Aorta (tissue), 5 donors: ENCODE measurements at regions not wholly inside any gene's neighbourhood (a gene's known extent, or its start where the extent isn't known, plus 50 kb on each side); places are given as distances from the start of the nearest gene placed in this dataset.
"Not testable (repeated sequence)": the region's sequence is repeated elsewhere in the genome, so short reads cannot be mapped to it uniquely, and the experiment has no call there.

Source experiments
- ATAC-seq: fragments of 200-7000 bp; cut with Tn5 transposase; one replicate; pipeline ENCODE4 v1.9.1; 2022; ENCODE audit warnings: moderate library complexity; ENCODE audit not compliant: low FRiP score
- DNase-seq, 2 donors: peaks; one replicate each; pipeline ENCODE4 v3.0.0-alpha.2; 2020
- H3K27ac ChIP-seq, 2 donors: one replicate each; pipeline ENCODE4 v1.5.1; 2013; ENCODE audit warnings: low read length in 2 of 2, mild to moderate bottlenecking in 2 of 2, moderate library complexity in 2 of 2, control low read depth in 1 of 2, inconsistent platforms in 1 of 2, low read depth in 1 of 2
- H3K27me3 ChIP-seq, 2 donors: one replicate each; pipeline ENCODE4 v1.6.1; 2013; ENCODE audit warnings: control low read depth in 1 of 2, low read length in 1 of 2, mild to moderate bottlenecking in 1 of 2, moderate library complexity in 1 of 2; ENCODE audit not compliant: insufficient read depth in 2 of 2, control insufficient read depth in 1 of 2
- H3K36me3 ChIP-seq, 2 donors: one replicate each; pipeline ENCODE4 v1.6.1; 2013; ENCODE audit warnings: control low read depth in 1 of 2, low read length in 1 of 2, mild to moderate bottlenecking in 1 of 2; ENCODE audit not compliant: insufficient read depth in 2 of 2, control insufficient read depth in 1 of 2
- H3K4me1 ChIP-seq, 2 donors: one replicate each; pipeline ENCODE4 v1.6.1; 2013; ENCODE audit warnings: low read length in 2 of 2, control low read depth in 1 of 2, mild to moderate bottlenecking in 1 of 2, moderate library complexity in 1 of 2; ENCODE audit not compliant: insufficient read depth in 2 of 2, control insufficient read depth in 1 of 2
- H3K4me3 ChIP-seq, 2 donors: one replicate each; pipeline ENCODE4 v1.5.1; 2013; ENCODE audit warnings: low read length in 2 of 2, control low read depth in 1 of 2, mild to moderate bottlenecking in 1 of 2
- H3K9me3 ChIP-seq: one replicate; pipeline ENCODE4 v1.6.1; 2013; ENCODE audit warnings: mild to moderate bottlenecking, low read length; ENCODE audit not compliant: control insufficient read depth
- WGBS, 2 donors: extraction: QIAGEN DNeasy Blood & Tissue Kit; methylation state at CpG; one replicate each; pipeline ENCODE4 v1.1.7; 2013; 5-methylcytosine and 5-hydroxymethylcytosine counted together
- intact Hi-C, 2 donors: fragments of 100-400 bp; cut with DNase I; formaldehyde crosslinking; loops; one replicate each; pipeline versions ENCODE4 v1.14.2 to v1.15.0; 2022
- donor health status: healthy with polysubstance abuse.
- donor health status: Bipolar disorder and iron deficiency.
- donor health status: DM: no; HTN: no; CAD: no.
- donor health status: DM: no; HTN: no; CAD: no.
- donor health status: DM: yes; HTN: yes; CAD: no.

GRCh38 chr7:52615021-52615695, 420.3 kb upstream of the POM121L12 start:
- H3K9me3 ChIP-seq, result peaks cover 2% of the 10 kb centered on the region
- no peak overlapping the region for H3K4me3 ChIP-seq
- WGBS, 2 donors, result 58 to 80% methylated on average over 2 of the region's 2 CpGs
- ATAC-seq (no peak), DNase-seq (no peak)
- no peaks in the 10 kb centered on the region for H3K36me3 ChIP-seq
- no peaks in the 10 kb centered on the region for H3K4me1 ChIP-seq
- no peak overlapping the region for H3K27ac ChIP-seq
- intact Hi-C loops, result no loop called here
- H3K27me3 ChIP-seq, result no peaks in the 10 kb centered on the region

- no peak overlapping the region for H3K4me3 ChIP-seq
- H3K4me1 ChIP-seq, result no peaks in the 10 kb centered on the region
- H3K36me3 ChIP-seq, result no peaks in the 10 kb centered on the region
- no peaks in the 10 kb centered on the region for H3K27me3 ChIP-seq
- ATAC-seq (no peak), DNase-seq (no peak)
- peaks cover 4% of the 10 kb centered on the region for H3K9me3 ChIP-seq
- intact Hi-C loops, result no loop called here
- 91 to 95% methylated on average over 6 of the region's 6 CpGs for WGBS, 2 donors
- no peak overlapping the region for H3K27ac ChIP-seq
These were observed 425.9 kb upstream of the POM121L12 start for GRCh38 chr7:52609511-52609910.

GRCh38 chr7:52592698-52593097, 442.7 kb upstream of the POM121L12 start:
- Histone ChIP-seq H3K4me3 (no peak overlapping the region), H3K4me1 (no peaks in the 10 kb centered on the region), H3K9me3 (no peaks in the 10 kb centered on the region), H3K27ac (no peak overlapping the region), H3K27me3 (no peaks in the 10 kb centered on the region), H3K36me3 (no peaks in the 10 kb centered on the region)
- DNase-seq (no peak), ATAC-seq (no peak)
- WGBS, 2 donors, result 64 to 66% methylated on average over 3 of the region's 3 CpGs
- intact Hi-C loops, result no loop called here

- no peak for ATAC-seq
- H3K27me3 ChIP-seq, result no peaks in the 10 kb centered on the region
- no peak for DNase-seq
- H3K36me3 ChIP-seq, result no peaks in the 10 kb centered on the region
- WGBS, 2 donors, result 17 to 20% methylated on average over 4 of the region's 4 CpGs
- no peaks in the 10 kb centered on the region for H3K4me1 ChIP-seq
- intact Hi-C loops, result no loop called here
- no peak overlapping the region for H3K4me3 ChIP-seq
- H3K27ac ChIP-seq, result no peak overlapping the region
- peaks cover 2% of the 10 kb centered on the region for H3K9me3 ChIP-seq
These were observed 448.7 kb upstream of the POM121L12 start for GRCh38 chr7:52586704-52587103.

GRCh38 chr7:52584041-52584440, 451.4 kb upstream of the POM121L12 start:
- Histone ChIP-seq H3K36me3 (no peaks in the 10 kb centered on the region), H3K4me1 (no peaks in the 10 kb centered on the region), H3K27ac (no peak overlapping the region), H3K9me3 (peaks cover 2% of the 10 kb centered on the region), H3K4me3 (no peak overlapping the region), H3K27me3 (no peaks in the 10 kb centered on the region)
- WGBS, 2 donors, result 13 to 35% methylated on average over 2 of the region's 2 CpGs
- DNase-seq (no peak), ATAC-seq (no peak)
- intact Hi-C loops, result no loop called here

GRCh38 chr7:52573141-52573540, 462.3 kb upstream of the POM121L12 start:
- H3K9me3 ChIP-seq, DNase-seq, ATAC-seq, H3K36me3 ChIP-seq, intact Hi-C loops, H3K4me1 ChIP-seq, H3K27ac ChIP-seq, H3K4me3 ChIP-seq, H3K27me3 ChIP-seq: not testable (repeated sequence)
- 93 to 94% methylated on average over 6 of the region's 6 CpGs for whole genome bisulfite sequencing, 2 donors

GRCh38 chr7:52571026-52571425, 464.4 kb upstream of the POM121L12 start:
- Histone ChIP-seq H3K27me3 (no peaks in the 10 kb centered on the region), H3K9me3 (no peaks in the 10 kb centered on the region), H3K36me3 (no peaks in the 10 kb centered on the region), H3K4me1 (no peaks in the 10 kb centered on the region), H3K4me3 (no peak overlapping the region), H3K27ac (no peak overlapping the region)
- ATAC-seq (no peak), DNase-seq (no peak)
- intact Hi-C loops, result no loop called here
- 72 to 77% methylated on average over 3 of the region's 3 CpGs for WGBS, 2 donors

GRCh38 chr7:52569151-52569550, 466.3 kb upstream of the POM121L12 start:
- 74 to 89% methylated on average over 3 of the region's 3 CpGs for WGBS, 2 donors
- H3K4me3 ChIP-seq, result no peak overlapping the region
- intact Hi-C loops, result no loop called here

GRCh38 chr7:52565974-52566373, 469.5 kb upstream of the POM121L12 start:
- H3K27me3 ChIP-seq, result no peaks in the 10 kb centered on the region
- no peak overlapping the region for H3K27ac ChIP-seq
- no peaks in the 10 kb centered on the region for H3K9me3 ChIP-seq
- intact Hi-C loops, result no loop called here
- WGBS, 2 donors, result 72% methylated on average over 5 of the region's 5 CpGs
- ATAC-seq (no peak), DNase-seq (no peak)
- H3K4me1 ChIP-seq, result no peaks in the 10 kb centered on the region
- no peak overlapping the region for H3K4me3 ChIP-seq
- no peaks in the 10 kb centered on the region for H3K36me3 ChIP-seq

More at GRCh38 chr7:52569151-52569550, 466.3 kb upstream of the POM121L12 start:
- Histone ChIP-seq H3K27me3 (no peaks in the 10 kb centered on the region), H3K27ac (no peak overlapping the region), H3K9me3 (no peaks in the 10 kb centered on the region), H3K36me3 (no peaks in the 10 kb centered on the region), H3K4me1 (no peaks in the 10 kb centered on the region)
- DNase-seq, result no peak
- no peak for ATAC-seq
